ENCODE measurements at regions not wholly inside any gene's neighbourhood (a gene's known extent, or its start where the extent isn't known, plus 50 kb on each side); places are given as distances from the start of the nearest gene placed in this dataset.
A peak's percentile ranks its signal among the peaks of the same experiment; 100 is the strongest.
"Not testable (repeated sequence)": the region's sequence is repeated elsewhere in the genome, so short reads cannot be mapped to it uniquely, and the experiment has no call there.

DNA sequence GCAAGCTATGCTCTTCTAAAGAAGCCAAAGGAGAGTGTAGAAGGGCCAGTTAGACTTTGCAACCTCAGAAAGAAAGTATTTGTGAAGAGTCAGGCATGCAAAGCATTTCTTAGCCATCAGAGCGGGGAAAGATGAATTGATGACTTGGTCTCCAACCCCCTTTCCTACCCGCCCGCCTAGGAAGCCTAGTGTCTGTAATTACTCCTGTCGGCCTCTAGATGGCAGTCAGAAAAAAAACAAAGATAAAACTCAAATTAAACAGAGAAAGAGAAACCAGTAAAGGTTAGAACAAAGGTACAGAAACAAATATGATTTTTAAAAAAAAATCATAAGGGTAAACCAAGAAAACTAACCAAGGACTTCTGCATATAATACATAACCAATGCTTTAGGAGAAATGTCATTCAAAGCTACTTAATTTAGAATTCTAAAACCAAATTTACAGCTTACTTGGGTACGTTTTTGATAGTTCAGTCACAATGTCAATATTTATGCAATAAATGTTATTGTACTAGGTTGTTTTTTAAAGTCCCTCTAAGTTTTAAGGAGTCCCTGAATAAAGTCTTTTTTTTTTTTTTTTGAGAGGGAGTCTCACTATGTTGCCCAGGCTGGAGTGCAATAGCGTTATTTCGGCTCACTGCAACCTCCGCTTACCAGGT, 97.6 kb downstream of the LYZL1 start:
- H3K27ac Mint-ChIP-seq: no peak overlapping the region
- H3K27me3 Mint-ChIP-seq: peaks cover 2% of the 10 kb centered on the region
- ChIA-PET CTCF (interaction anchor here (0.6 to 3.2 kb wide), 16 partner anchors 8 to 350 kb away, joined by 3 to 22 read pairs (median 6); no protein-coding TSS in a partner anchor), POLR2A (interaction anchor here (0.6 kb wide), 1 partner anchor 844 kb away, joined by 3 read pairs; no protein-coding TSS in a partner anchor)
- H3K36me3 Mint-ChIP-seq (ENCODE audit: low read depth): no peaks in the 10 kb centered on the region
- DNase-seq: peak; percentile 27
- H3K4me1 Mint-ChIP-seq (ENCODE audit: low read depth): peaks cover 3% of the 10 kb centered on the region
- peak; percentile 82 for ATAC-seq
- TF ChIP-seq, protein P1, sequence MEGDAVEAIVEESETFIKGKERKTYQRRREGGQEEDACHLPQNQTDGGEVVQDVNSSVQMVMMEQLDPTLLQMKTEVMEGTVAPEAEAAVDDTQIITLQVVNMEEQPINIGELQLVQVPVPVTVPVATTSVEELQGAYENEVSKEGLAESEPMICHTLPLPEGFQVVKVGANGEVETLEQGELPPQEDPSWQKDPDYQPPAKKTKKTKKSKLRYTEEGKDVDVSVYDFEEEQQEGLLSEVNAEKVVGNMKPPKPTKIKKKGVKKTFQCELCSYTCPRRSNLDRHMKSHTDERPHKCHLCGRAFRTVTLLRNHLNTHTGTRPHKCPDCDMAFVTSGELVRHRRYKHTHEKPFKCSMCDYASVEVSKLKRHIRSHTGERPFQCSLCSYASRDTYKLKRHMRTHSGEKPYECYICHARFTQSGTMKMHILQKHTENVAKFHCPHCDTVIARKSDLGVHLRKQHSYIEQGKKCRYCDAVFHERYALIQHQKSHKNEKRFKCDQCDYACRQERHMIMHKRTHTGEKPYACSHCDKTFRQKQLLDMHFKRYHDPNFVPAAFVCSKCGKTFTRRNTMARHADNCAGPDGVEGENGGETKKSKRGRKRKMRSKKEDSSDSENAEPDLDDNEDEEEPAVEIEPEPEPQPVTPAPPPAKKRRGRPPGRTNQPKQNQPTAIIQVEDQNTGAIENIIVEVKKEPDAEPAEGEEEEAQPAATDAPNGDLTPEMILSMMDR (IDR thresholded peaks at IDR 0.05): peak; percentile 61
- intact Hi-C loops (cut with micrococcal nuclease): loop anchor here (2.0 to 10.0 kb wide), 2 partner anchors 62 to 108 kb away; no protein-coding TSS in a partner anchor
- no peaks in the 10 kb centered on the region for H3K9me3 Mint-ChIP-seq
- no peak overlapping the region for H3K4me3 Mint-ChIP-seq

DNA sequence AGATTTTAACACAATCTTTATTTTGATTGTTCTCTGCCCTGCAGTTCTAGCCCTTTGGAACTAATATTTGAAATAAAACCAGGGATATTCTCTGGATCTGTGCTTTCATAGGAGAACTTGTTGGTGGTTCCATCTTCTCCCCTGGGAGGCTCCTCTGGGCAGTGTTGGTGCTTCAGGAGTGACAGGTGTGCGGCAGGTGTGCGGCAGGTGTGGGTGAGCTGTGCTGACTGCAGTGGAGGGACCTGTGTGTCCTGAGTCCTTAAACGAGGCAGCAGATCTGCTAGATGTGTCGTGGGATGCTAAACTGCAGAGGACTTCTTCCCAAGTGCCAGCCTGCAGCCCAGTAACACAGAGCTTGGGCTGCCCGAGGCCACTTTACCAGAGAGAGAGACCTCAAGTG, 98.4 kb downstream of the LYZL1 start:
- peaks cover 3% of the 10 kb centered on the region for H3K4me1 Mint-ChIP-seq (ENCODE audit: low read depth)
- H3K9me3 Mint-ChIP-seq: no peaks in the 10 kb centered on the region
- H3K4me3 Mint-ChIP-seq: no peak overlapping the region
- H3K27me3 Mint-ChIP-seq: peaks cover 2% of the 10 kb centered on the region
- no peak overlapping the region for H3K27ac Mint-ChIP-seq
- H3K36me3 Mint-ChIP-seq (ENCODE audit: low read depth): no peaks in the 10 kb centered on the region
- ATAC-seq (no peak), DNase-seq (no peak)
- POLR2A ChIA-PET: no interaction called here
- CTCF ChIA-PET: interaction anchor here (0.7 to 3.2 kb wide), 13 partner anchors 10 to 147 kb away, joined by 3 to 22 read pairs (median 6); no protein-coding TSS in a partner anchor
- intact Hi-C loops (cut with micrococcal nuclease): loop anchor here (2.0 to 10.0 kb wide), 2 partner anchors 62 to 108 kb away; no protein-coding TSS in a partner anchor
- TF ChIP-seq, protein P1 (IDR thresholded peaks at IDR 0.05): no peak

DNA sequence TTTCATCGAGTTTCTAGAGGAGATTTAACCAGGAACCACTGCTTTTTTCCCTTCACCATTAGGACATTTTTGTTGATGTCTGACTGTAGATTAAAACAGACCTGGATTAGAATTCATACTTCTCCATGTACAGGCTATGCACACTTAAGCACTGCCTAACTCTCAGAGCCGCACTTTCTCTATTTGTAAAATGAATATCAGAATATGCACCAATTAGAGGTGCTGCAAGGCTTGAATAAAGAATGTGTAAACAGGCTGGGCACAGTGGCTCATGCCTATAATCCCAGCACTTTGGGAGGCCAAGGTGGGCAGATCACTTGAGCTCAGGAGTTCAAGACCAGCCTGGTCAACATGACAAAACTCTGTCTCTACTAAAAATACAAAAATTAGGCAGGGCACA, 99.2 kb downstream of the LYZL1 start:
- H3K4me1 Mint-ChIP-seq (ENCODE audit: low read depth); POLR2A ChIA-PET; DNase-seq; H3K36me3 Mint-ChIP-seq (ENCODE audit: low read depth); ATAC-seq; H3K27ac Mint-ChIP-seq; H3K9me3 Mint-ChIP-seq; H3K27me3 Mint-ChIP-seq; H3K4me3 Mint-ChIP-seq: not testable (repeated sequence)
- intact Hi-C loops (cut with micrococcal nuclease): loop anchor here (10.0 kb wide), 1 partner anchor 107 kb away; no protein-coding TSS in a partner anchor
- CTCF ChIA-PET: interaction anchor here (1.3 to 3.2 kb wide), 4 partner anchors 10 to 79 kb away, joined by 5 to 22 read pairs (median 7); no protein-coding TSS in a partner anchor

DNA sequence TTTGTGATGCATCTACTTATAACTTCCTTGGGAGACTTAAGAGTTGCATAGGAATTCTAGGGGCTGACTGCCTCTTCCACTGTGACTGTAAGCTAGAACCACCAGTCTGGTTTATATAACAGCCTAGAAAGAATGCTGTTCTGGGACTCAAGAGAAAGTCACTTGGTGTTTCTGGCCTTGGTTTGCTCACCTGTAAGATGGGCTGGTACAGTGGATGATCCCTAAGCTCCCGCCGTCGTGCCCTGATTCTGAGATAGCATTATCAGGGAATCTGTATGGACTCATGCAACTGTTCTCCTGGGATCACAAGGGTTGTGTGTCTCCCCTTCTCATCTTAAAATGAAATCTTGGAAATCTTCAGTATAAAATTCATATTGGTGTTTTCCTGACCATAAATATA, 100.6 kb downstream of the LYZL1 start:
- ChIA-PET POLR2A (no interaction called here), CTCF (interaction anchor here (1.2 to 2.2 kb wide), 3 partner anchors 12 to 124 kb away, joined by 3 to 9 read pairs (median 4); no protein-coding TSS in a partner anchor)
- no peak for DNase-seq
- intact Hi-C loops (cut with micrococcal nuclease): loop anchor here (10.0 kb wide), 1 partner anchor 105 kb away; no protein-coding TSS in a partner anchor
- no peak for ATAC-seq
- Mint-ChIP-seq H3K27ac (no peak overlapping the region), H3K4me3 (no peak overlapping the region), H3K4me1 (ENCODE audit: low read depth) (peaks cover 3% of the 10 kb centered on the region), H3K36me3 (ENCODE audit: low read depth) (no peaks in the 10 kb centered on the region), H3K9me3 (no peaks in the 10 kb centered on the region), H3K27me3 (peaks cover 2% of the 10 kb centered on the region)
- TF ChIP-seq, protein P1 (IDR thresholded peaks at IDR 0.05): no peak

DNA sequence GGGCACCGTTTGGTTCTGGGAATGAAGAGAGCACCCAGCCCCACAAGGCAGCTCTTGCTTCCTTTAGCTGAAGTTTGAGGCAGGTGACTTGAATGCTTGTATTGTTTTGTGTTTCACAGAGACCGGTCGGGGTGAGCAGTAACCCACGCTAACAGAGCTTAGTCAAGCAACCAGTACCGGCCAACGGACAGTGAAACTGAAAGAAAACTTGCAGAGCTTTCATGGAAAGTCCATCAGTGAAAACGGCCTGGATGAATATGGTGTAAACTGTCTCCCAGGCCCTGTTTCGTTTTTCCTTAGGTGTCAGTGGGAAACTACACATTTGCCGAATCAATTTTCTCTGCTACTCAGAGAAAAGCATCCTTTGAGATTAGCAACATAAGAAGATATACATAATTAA, 101.1 kb downstream of the LYZL1 start:
- intact Hi-C loops (cut with micrococcal nuclease): loop anchor here (10.0 kb wide), 1 partner anchor 105 kb away; no protein-coding TSS in a partner anchor
- H3K9me3 Mint-ChIP-seq: no peaks in the 10 kb centered on the region
- no peaks in the 10 kb centered on the region for H3K36me3 Mint-ChIP-seq (ENCODE audit: low read depth)
- no peak overlapping the region for H3K27ac Mint-ChIP-seq
- ATAC-seq (no peak), DNase-seq (no peak)
- no peak overlapping the region for H3K4me3 Mint-ChIP-seq
- CTCF ChIA-PET: interaction anchor here (1.2 to 2.2 kb wide), 3 partner anchors 12 to 123 kb away, joined by 3 to 9 read pairs (median 4); no protein-coding TSS in a partner anchor
- TF ChIP-seq, protein P1 (IDR thresholded peaks at IDR 0.05): no peak
- H3K27me3 Mint-ChIP-seq: peaks cover 2% of the 10 kb centered on the region
- peaks cover 3% of the 10 kb centered on the region for H3K4me1 Mint-ChIP-seq (ENCODE audit: low read depth)
- POLR2A ChIA-PET: no interaction called here
